HEK293T (cell line): ENCODE measurements at regions not wholly inside any gene's neighbourhood (a gene's known extent, or its start where the extent isn't known, plus 50 kb on each side); places are given as distances from the start of the nearest gene placed in this dataset.

ENCODE experiments used
- CTCF ChIA-PET: fragments of 350-600 bp; formaldehyde crosslinking; extraction: SDS; loops from one replicate; lab custom pipeline; 2021; ENCODE audit warnings: antibody characterized with exemption, inconsistent platforms; lab: Yijun Ruan, JAX
- POLR2A ChIA-PET: fragments of 350-600 bp; formaldehyde crosslinking; extraction: SDS; loops from one replicate; lab custom pipeline; 2020; ENCODE audit warnings: antibody characterized with exemption, inconsistent platforms; lab: Yijun Ruan, JAX
- DNase-seq: peaks from one replicate; pipeline ENCODE4 v3.0.0; 2012; ENCODE audit warnings: mixed read lengths; ENCODE audit errors: extremely low spot score
- ARNT ChIP-seq: fragments of 450-650 bp; IDR thresholded peaks from 2 replicates; pipeline ENCODE4 v1.6.1; 2017; ENCODE audit warnings: mild to moderate bottlenecking
- BHLHE40 ChIP-seq: fragments of 450-650 bp; IDR thresholded peaks from 2 replicates; pipeline ENCODE4 v1.6.1; 2016; ENCODE audit warnings: mild to moderate bottlenecking, moderate library complexity, borderline replicate concordance
- CTBP1 ChIP-seq: fragments of 450-650 bp; IDR thresholded peaks from 2 replicates; pipeline ENCODE4 v1.6.1; 2016; ENCODE audit warnings: borderline replicate concordance
- ELF4 ChIP-seq: fragments of 450-650 bp; IDR thresholded peaks from 2 replicates; pipeline ENCODE4 v1.6.1; 2017; ENCODE audit warnings: antibody characterized with exemption
- FOXA1 ChIP-seq: fragments of 450-650 bp; IDR thresholded peaks from 2 replicates; pipeline ENCODE4 v1.6.1; 2016; ENCODE audit warnings: mild to moderate bottlenecking
- FOXK2 ChIP-seq: fragments of 450-650 bp; IDR thresholded peaks from 2 replicates; pipeline ENCODE4 v1.6.1; 2016; ENCODE audit warnings: mild to moderate bottlenecking
- FOXM1 ChIP-seq: fragments of 450-650 bp; IDR thresholded peaks from 2 replicates; pipeline ENCODE4 v1.6.1; 2017; ENCODE audit warnings: mild to moderate bottlenecking, borderline replicate concordance
- HDGF ChIP-seq: fragments of 450-650 bp; IDR thresholded peaks from 2 replicates; pipeline ENCODE4 v1.6.1; 2017; ENCODE audit warnings: antibody characterized with exemption, borderline replicate concordance
- L3MBTL2 ChIP-seq: fragments of 450-650 bp; conservative IDR thresholded peaks from 2 replicates; pipeline ENCODE4 v1.6.1; 2016; ENCODE audit warnings: mild to moderate bottlenecking
- LEF1 ChIP-seq: fragments of 450-650 bp; IDR thresholded peaks from 2 replicates; pipeline ENCODE4 v1.6.1; 2017; ENCODE audit warnings: mild to moderate bottlenecking, borderline replicate concordance
- NFRKB ChIP-seq: fragments of 450-650 bp; IDR thresholded peaks from 2 replicates; pipeline ENCODE4 v1.6.1; 2016; ENCODE audit warnings: mild to moderate bottlenecking, moderate library complexity
- SP1 ChIP-seq: fragments of 450-650 bp; IDR thresholded peaks from 2 replicates; pipeline ENCODE4 v1.6.1; 2017
- SUZ12 ChIP-seq: fragments of 450-650 bp; IDR thresholded peaks from 2 replicates; pipeline ENCODE4 v1.6.1; 2016; ENCODE audit warnings: mild to moderate bottlenecking
- TARDBP ChIP-seq: fragments of 450-650 bp; IDR thresholded peaks from 2 replicates; pipeline ENCODE4 v1.6.1; 2016
- ZNF384 ChIP-seq: fragments of 450-650 bp; IDR thresholded peaks from 2 replicates; pipeline ENCODE4 v1.6.1; 2016
- TF ChIP-seq, protein P1 (sequence below): fragments of 450-650 bp; IDR thresholded peaks from 2 replicates; pipeline ENCODE4 v1.6.1; 2016

DNA sequence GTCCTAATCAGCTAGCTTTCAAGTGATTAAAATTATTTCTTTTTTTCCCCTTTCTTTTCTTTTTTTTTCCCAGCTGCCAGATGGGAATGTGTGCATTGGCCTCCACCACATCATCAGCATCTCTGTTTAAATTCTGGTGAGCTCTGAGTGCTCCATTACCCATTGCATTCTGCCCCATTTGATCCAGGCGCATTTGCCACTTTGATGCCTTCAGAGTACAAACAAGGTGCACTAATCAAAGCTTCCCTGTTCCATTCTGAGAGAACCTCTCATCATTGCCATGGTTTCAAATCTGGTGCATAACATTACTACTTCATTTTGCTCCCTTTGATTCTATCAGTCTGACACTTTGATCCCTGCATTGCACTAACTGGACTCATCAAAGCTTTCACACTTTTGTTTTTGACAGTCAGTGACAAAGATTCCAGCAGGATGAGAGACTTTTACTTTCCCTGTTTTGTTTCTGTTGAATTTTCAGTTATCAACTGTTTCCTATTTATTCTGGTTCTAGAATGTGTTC is 238.8 kb upstream of the PCDH10 start:
- no peak for DNase-seq
- CTCF ChIA-PET, result no interaction called here
- TF ChIP-seq ARNT (no peak), CTBP1 (no peak), NFRKB (no peak)
- POLR2A ChIA-PET, result no interaction called here

DNA sequence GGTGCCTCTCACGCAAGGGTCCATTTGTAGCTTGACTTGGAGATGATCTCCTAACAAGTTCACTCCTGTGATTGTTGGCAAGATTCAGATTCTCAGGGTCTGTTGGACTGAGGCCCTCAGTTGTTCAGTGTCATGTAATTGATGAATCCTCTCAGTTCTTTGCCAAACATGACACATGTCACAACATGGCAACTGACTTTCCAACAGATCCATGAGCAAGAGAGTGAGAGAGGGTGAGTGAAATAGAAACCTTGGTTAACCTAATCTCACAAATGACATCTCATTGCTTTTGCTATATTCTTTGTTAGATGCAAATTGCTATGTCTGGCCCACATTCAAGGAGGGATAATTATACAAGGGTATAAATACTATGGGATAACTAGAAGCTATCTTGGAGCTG is 231.0 kb upstream of the PCDH10 start:
- ChIA-PET CTCF (no interaction called here), POLR2A (no interaction called here)
- TF ChIP-seq SP1 (no peak), TARDBP (no peak), FOXA1 (no peak), FOXM1 (no peak), CTBP1 (no peak), SUZ12 (no peak), NFRKB (no peak), HDGF (no peak), FOXK2 (no peak), BHLHE40 (no peak)
- TF ChIP-seq, protein P1, sequence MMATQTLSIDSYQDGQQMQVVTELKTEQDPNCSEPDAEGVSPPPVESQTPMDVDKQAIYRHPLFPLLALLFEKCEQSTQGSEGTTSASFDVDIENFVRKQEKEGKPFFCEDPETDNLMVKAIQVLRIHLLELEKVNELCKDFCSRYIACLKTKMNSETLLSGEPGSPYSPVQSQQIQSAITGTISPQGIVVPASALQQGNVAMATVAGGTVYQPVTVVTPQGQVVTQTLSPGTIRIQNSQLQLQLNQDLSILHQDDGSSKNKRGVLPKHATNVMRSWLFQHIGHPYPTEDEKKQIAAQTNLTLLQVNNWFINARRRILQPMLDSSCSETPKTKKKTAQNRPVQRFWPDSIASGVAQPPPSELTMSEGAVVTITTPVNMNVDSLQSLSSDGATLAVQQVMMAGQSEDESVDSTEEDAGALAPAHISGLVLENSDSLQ, result no peak
- no peak for DNase-seq

DNA sequence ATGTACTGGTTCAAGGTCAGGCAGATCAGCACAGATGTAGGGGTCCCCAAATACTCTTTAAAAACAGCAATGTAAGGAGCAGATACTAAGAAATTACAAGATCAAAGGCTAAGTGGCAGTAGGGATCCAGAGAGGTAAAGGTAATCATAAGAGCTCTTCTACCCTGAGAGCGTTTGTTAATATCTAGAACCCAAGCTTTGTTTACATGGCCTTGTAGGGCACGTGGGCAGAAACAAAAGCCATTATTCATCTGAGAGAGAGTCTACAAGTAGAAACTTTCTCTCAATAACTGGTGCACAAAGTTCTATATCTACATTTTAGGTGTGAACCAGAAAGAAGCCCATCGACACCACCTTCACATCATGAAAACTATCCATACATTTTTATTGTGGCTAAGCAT is 225.6 kb upstream of the PCDH10 start:
- ChIA-PET POLR2A (no interaction called here), CTCF (no interaction called here)
- no peak for DNase-seq
- TF ChIP-seq NFRKB (no peak), BHLHE40 (no peak), LEF1 (no peak), CTBP1 (no peak), ZNF384 (no peak), ELF4 (no peak), FOXA1 (no peak), SUZ12 (no peak)

DNA sequence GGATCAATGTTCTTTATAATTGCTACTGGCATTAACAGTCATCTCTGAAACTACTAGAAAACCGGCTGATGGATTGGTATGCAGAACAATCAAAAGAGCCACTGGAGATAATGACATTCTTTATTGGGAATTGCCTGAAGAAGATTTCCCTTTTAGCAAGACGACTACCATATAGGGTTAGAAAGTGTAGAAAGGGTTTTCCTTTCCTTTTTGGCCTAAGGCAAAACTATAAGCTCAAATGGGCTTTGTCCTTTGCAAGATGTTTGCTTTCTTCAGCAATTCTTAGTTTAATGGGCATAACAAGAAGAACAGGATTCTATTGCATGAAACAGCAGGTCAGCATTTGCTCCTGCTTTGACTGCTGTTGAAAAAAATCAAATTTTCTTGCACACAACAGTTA is 214.2 kb upstream of the PCDH10 start:
- POLR2A ChIA-PET, result no interaction called here
- TF ChIP-seq TARDBP (no peak), CTBP1 (no peak), SP1 (no peak), NFRKB (no peak), FOXA1 (no peak), FOXM1 (no peak), FOXK2 (no peak), ARNT (no peak), BHLHE40 (no peak), SUZ12 (no peak), ELF4 (no peak), L3MBTL2 (no peak), HDGF (no peak), LEF1 (no peak), ZNF384 (no peak)
- TF ChIP-seq, protein P1, result no peak
- no peak for DNase-seq
- CTCF ChIA-PET, result no interaction called here

DNA sequence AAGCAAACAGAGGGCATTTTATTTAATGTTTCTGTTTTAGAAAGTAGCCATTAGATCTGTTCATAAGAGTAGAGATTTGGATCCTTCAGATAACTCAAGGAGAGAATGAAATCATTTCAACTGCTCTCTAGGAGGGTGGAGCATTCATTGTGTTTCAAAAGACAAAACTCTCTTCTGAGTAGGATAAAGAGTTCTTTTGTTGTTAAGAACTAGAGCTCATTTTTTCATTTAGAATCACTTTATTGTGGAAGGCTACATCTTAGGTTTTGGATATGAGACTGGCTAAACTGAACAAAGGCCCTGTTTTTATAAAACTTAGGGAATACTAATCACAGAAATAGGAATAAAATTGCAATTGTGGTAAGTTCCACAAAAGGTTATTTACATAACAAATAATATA is 193.9 kb upstream of the PCDH10 start:
- TF ChIP-seq SP1, result no peak
- no peak for TF ChIP-seq ARNT
- no peak for TF ChIP-seq BHLHE40
- TF ChIP-seq SUZ12, result no peak
- TF ChIP-seq TARDBP, result no peak
- TF ChIP-seq CTBP1, result no peak
- no peak for TF ChIP-seq HDGF
- TF ChIP-seq ELF4, result no peak
- no peak for TF ChIP-seq LEF1
- no peak for TF ChIP-seq FOXA1
- TF ChIP-seq NFRKB, result no peak
- DNase-seq, result no peak
- POLR2A ChIA-PET, result no interaction called here
- CTCF ChIA-PET, result no interaction called here

DNA sequence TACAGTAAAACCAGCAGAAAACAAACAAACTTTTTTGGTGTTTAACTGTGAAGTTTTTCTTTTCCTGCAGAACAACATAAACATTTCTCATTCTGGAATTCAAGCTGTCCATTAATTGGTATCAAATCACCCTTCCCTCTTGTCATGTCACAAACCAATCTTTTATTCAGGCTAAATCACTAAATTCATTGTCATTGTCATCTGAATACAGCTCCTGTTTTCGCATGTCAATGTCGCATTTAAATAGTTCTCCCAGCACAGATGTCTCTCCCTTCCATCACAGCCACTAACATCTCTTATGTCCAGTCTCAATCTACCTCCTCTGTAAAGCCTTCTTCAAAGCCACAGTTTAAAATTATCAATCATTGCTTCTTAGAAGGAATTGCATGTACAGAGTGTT is 192.1 kb upstream of the PCDH10 start:
- ChIA-PET POLR2A (no interaction called here), CTCF (no interaction called here)
- no peak for DNase-seq
- TF ChIP-seq CTBP1 (no peak), LEF1 (no peak), ARNT (no peak), BHLHE40 (no peak), HDGF (no peak), FOXM1 (no peak), FOXA1 (no peak), FOXK2 (no peak), TARDBP (no peak), L3MBTL2 (no peak), SUZ12 (no peak), SP1 (no peak)

DNA sequence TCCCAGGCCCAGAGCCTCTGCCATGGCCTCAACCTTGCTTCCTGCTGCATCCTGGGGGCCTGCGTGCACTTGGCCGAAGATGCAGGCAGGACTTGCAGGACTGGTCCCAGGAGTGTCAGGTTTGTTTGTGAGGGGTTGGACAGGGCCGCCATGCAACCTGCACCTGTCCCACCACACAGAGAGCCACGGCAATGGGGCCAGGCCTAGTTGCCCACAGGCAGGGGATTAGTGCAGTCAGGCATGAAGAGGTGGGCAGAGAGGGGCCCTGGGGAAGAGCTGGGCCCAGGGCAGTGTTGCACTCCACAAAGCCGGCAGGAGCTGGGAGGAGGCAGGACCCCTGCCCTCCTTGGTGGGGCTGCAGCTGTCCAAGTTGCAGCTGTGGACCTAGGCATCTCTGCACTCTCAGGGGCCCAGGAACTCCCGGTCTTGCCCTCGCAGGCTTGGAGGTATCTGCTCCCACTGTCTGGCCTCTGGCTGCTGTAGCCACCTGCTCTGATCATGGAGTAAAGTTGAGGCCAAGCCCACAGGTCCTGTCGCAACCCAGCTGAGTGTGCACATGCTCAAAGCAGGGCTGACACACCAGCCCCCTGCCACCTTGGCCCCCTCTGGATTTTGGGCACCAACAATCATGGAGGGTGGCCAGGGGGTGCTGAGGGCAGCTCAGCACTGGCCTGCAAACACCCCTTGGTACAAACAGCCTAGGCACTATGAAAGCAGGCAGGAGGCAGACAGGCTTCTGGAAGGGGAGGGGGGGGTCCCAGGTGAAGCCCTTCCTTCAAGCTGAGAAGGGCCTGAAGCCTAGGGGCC is 190.4 kb upstream of the PCDH10 start:
- DNase-seq, result no peak
- no peak for TF ChIP-seq TARDBP
- TF ChIP-seq SP1, result no peak
- no peak for TF ChIP-seq BHLHE40
- TF ChIP-seq CTBP1, result no peak
- no peak for TF ChIP-seq ARNT
- TF ChIP-seq FOXK2, result no peak
- TF ChIP-seq, protein P1, result no peak
- no peak for TF ChIP-seq FOXM1
- TF ChIP-seq ZNF384, result no peak
- no peak for TF ChIP-seq FOXA1
- no peak for TF ChIP-seq L3MBTL2
- no peak for TF ChIP-seq HDGF
- TF ChIP-seq ELF4, result no peak
- no peak for TF ChIP-seq NFRKB
- no peak for TF ChIP-seq SUZ12
- TF ChIP-seq LEF1, result no peak
- ChIA-PET POLR2A (no interaction called here), CTCF (no interaction called here)
